ENCODE measurements at regions not wholly inside any gene's neighbourhood (a gene's known extent, or its start where the extent isn't known, plus 50 kb on each side); places are given as distances from the start of the nearest gene placed in this dataset.
A peak's percentile ranks its signal among the peaks of the same experiment; 100 is the strongest.

DNA sequence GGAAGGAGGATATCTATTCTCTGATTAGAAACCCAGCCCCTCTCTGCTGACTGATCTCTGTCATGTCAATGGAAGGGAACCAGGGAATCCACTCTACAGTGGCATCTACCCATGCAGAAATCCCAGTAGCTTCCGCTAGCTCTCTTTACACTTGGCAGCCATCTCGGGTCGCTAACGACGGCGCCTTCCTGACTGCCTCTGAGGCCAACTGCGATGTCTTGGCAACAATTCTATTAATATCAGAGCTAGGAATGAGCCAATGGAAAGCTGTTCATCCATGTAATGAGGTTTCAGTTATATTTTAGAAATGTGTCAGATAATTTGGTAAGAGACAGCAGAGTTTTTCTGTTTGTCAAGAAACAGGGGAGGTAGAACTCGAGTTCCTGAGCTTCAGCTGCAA lies 67.6 kb upstream of the ATP10B start:
- Histone ChIP-seq H3K27me3 (ENCODE audit: control insufficient read depth, insufficient read depth, low read length) (no peaks in the 10 kb centered on the region), H3K9me3 (ENCODE audit: control insufficient read depth in 2 of 2, low read length in 2 of 2) (no peaks in the 10 kb centered on the region), H3K4me3 (ENCODE audit: low read depth, low read length) (no peak overlapping the region), H3K27ac (ENCODE audit: insufficient read depth, low read length, poor library complexity, severe bottlenecking) (no peak overlapping the region), H3K4me1 (ENCODE audit: control insufficient read depth, insufficient read depth, low read length, poor library complexity, severe bottlenecking) (no peaks in the 10 kb centered on the region), H3K36me3 (ENCODE audit: control insufficient read depth, insufficient read depth, low read length) (no peaks in the 10 kb centered on the region)
- Mint-ChIP-seq H3K4me1 (no peaks in the 10 kb centered on the region), H3K36me3 (no peaks in the 10 kb centered on the region), H3K27me3 (no peaks in the 10 kb centered on the region), H3K27ac (peak overlapping the region in 1 of 3 donors; percentile 61), H3K9me3 (no peaks in the 10 kb centered on the region), H3K4me3 (no peak overlapping the region)
- no peak for DNase-seq
- no peak for ATAC-seq (ENCODE audit: low read depth in 2 of 2)

- no peaks in the 10 kb centered on the region for H3K27me3 ChIP-seq (ENCODE audit: control insufficient read depth, insufficient read depth, low read length)
- Mint-ChIP-seq H3K4me1 (no peaks in the 10 kb centered on the region), H3K27me3 (no peaks in the 10 kb centered on the region), H3K36me3 (no peaks in the 10 kb centered on the region), H3K4me3 (no peak overlapping the region), H3K27ac (no peak overlapping the region), H3K9me3 (peaks cover 0 to 1% (median 0%) of the 10 kb centered on the region in 7 donors)
- no peak for DNase-seq
- H3K36me3 ChIP-seq (ENCODE audit: control insufficient read depth, insufficient read depth, low read length) = no peaks in the 10 kb centered on the region
- no peaks in the 10 kb centered on the region for H3K9me3 ChIP-seq (ENCODE audit: control insufficient read depth in 2 of 2, low read length in 2 of 2)
- H3K27ac ChIP-seq (ENCODE audit: insufficient read depth, low read length, poor library complexity, severe bottlenecking) = no peak overlapping the region
- ATAC-seq (ENCODE audit: low read depth in 2 of 2) = no peak
- H3K4me3 ChIP-seq (ENCODE audit: low read depth, low read length) = no peak overlapping the region
- H3K4me1 ChIP-seq (ENCODE audit: control insufficient read depth, insufficient read depth, low read length, poor library complexity, severe bottlenecking) = no peaks in the 10 kb centered on the region
Measured at GRCh38 chr5:160918386-160918785, 66.4 kb upstream of the ATP10B start.

- no peaks in the 10 kb centered on the region for H3K4me1 Mint-ChIP-seq
- peaks cover 10% of the 10 kb centered on the region for H3K27me3 Mint-ChIP-seq
- H3K27ac ChIP-seq (ENCODE audit: insufficient read depth, low read length, poor library complexity, severe bottlenecking) = no peak overlapping the region
- H3K4me3 ChIP-seq (ENCODE audit: low read depth, low read length) = no peak overlapping the region
- H3K9me3 Mint-ChIP-seq = peaks cover 0 to 1% (median 0%) of the 10 kb centered on the region in 7 donors
- no peaks in the 10 kb centered on the region for H3K9me3 ChIP-seq (ENCODE audit: control insufficient read depth in 2 of 2, low read length in 2 of 2)
- H3K4me1 ChIP-seq (ENCODE audit: control insufficient read depth, insufficient read depth, low read length, poor library complexity, severe bottlenecking) = no peaks in the 10 kb centered on the region
- H3K4me3 Mint-ChIP-seq = no peak overlapping the region
- no peak overlapping the region for H3K27ac Mint-ChIP-seq
- peaks cover 6% of the 10 kb centered on the region for H3K27me3 ChIP-seq (ENCODE audit: control insufficient read depth, insufficient read depth, low read length)
- DNase-seq = no peak
- ATAC-seq (ENCODE audit: low read depth in 2 of 2) = no peak
- H3K36me3 Mint-ChIP-seq = no peaks in the 10 kb centered on the region
- no peaks in the 10 kb centered on the region for H3K36me3 ChIP-seq (ENCODE audit: control insufficient read depth, insufficient read depth, low read length)
Measured at GRCh38 chr5:160906090-160906489, 54.1 kb upstream of the ATP10B start.

DNA sequence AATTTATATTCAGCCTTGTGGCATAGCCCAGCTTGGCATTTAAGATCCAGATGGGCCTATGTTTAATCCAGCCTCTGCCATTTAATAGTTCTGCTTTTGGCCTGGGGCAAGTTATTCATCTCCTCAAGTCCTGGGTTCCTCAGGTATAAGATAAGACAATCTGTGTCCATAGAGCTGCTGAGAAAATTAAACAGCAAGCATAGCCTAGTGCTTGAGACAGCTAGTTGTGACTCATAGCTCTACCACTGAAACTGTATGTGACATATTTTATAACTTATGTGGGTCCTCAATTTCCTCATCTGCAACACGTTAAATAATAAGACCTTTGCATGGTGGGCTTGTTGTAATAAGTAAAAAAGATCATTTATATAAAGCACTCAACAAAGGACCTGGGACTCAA lies 53.3 kb upstream of the ATP10B start:
- H3K36me3 ChIP-seq (ENCODE audit: control insufficient read depth, insufficient read depth, low read length) = no peaks in the 10 kb centered on the region
- no peak overlapping the region for H3K27ac ChIP-seq (ENCODE audit: insufficient read depth, low read length, poor library complexity, severe bottlenecking)
- H3K9me3 ChIP-seq (ENCODE audit: control insufficient read depth in 2 of 2, low read length in 2 of 2) = no peaks in the 10 kb centered on the region
- Mint-ChIP-seq H3K4me3 (no peak overlapping the region), H3K27ac (no peak overlapping the region), H3K9me3 (peaks cover 0 to 2% (median 0%) of the 10 kb centered on the region in 7 donors), H3K27me3 (peaks cover 8% of the 10 kb centered on the region), H3K36me3 (no peaks in the 10 kb centered on the region), H3K4me1 (no peaks in the 10 kb centered on the region)
- ATAC-seq (ENCODE audit: low read depth in 2 of 2) = no peak
- H3K4me3 ChIP-seq (ENCODE audit: low read depth, low read length) = no peak overlapping the region
- H3K4me1 ChIP-seq (ENCODE audit: control insufficient read depth, insufficient read depth, low read length, poor library complexity, severe bottlenecking) = no peaks in the 10 kb centered on the region
- peaks cover 6% of the 10 kb centered on the region for H3K27me3 ChIP-seq (ENCODE audit: control insufficient read depth, insufficient read depth, low read length)
- DNase-seq = no peak

- Mint-ChIP-seq H3K4me3 (no peak overlapping the region), H3K27me3 (peaks cover 5% of the 10 kb centered on the region), H3K4me1 (no peaks in the 10 kb centered on the region), H3K9me3 (peaks cover 0 to 2% (median 0%) of the 10 kb centered on the region in 7 donors), H3K36me3 (no peaks in the 10 kb centered on the region), H3K27ac (no peak overlapping the region)
- no peaks in the 10 kb centered on the region for H3K4me1 ChIP-seq (ENCODE audit: control insufficient read depth, insufficient read depth, low read length, poor library complexity, severe bottlenecking)
- no peaks in the 10 kb centered on the region for H3K9me3 ChIP-seq (ENCODE audit: control insufficient read depth in 2 of 2, low read length in 2 of 2)
- H3K27ac ChIP-seq (ENCODE audit: insufficient read depth, low read length, poor library complexity, severe bottlenecking) = no peak overlapping the region
- peaks cover 9% of the 10 kb centered on the region for H3K27me3 ChIP-seq (ENCODE audit: control insufficient read depth, insufficient read depth, low read length)
- ATAC-seq (ENCODE audit: low read depth in 2 of 2) = no peak
- no peaks in the 10 kb centered on the region for H3K36me3 ChIP-seq (ENCODE audit: control insufficient read depth, insufficient read depth, low read length)
- DNase-seq = no peak
- no peak overlapping the region for H3K4me3 ChIP-seq (ENCODE audit: low read depth, low read length)
Measured at GRCh38 chr5:160904591-160904990, 52.6 kb upstream of the ATP10B start.

DNA sequence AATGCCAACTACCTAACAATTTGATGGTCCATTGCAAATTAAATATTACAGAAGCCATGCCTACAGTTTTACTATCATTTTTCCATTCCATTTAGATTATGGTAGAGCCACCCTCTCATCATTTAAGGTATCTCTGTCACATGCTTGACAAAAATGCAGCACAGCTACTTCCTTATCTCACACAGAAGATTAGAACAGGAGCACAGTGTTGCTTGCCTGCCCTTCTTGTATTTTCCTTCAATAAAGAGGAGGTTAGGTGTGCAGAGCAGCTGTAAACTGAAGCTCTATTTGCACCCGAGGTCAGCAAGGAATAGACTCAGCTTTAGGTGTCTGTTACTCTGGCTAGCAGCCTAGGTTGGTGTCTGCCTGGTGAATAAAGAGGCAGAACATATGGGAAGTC lies 51.5 kb upstream of the ATP10B start:
- no peaks in the 10 kb centered on the region for H3K4me1 Mint-ChIP-seq
- no peak overlapping the region for H3K27ac Mint-ChIP-seq
- peaks cover 0 to 2% (median 0%) of the 10 kb centered on the region in 7 donors for H3K9me3 Mint-ChIP-seq
- no peak for ATAC-seq (ENCODE audit: low read depth in 2 of 2)
- Histone ChIP-seq H3K4me3 (ENCODE audit: low read depth, low read length) (no peak overlapping the region), H3K4me1 (ENCODE audit: control insufficient read depth, insufficient read depth, low read length, poor library complexity, severe bottlenecking) (no peaks in the 10 kb centered on the region), H3K9me3 (ENCODE audit: control insufficient read depth in 2 of 2, low read length in 2 of 2) (no peaks in the 10 kb centered on the region), H3K36me3 (ENCODE audit: control insufficient read depth, insufficient read depth, low read length) (no peaks in the 10 kb centered on the region), H3K27ac (ENCODE audit: insufficient read depth, low read length, poor library complexity, severe bottlenecking) (no peak overlapping the region), H3K27me3 (ENCODE audit: control insufficient read depth, insufficient read depth, low read length) (peaks cover 7% of the 10 kb centered on the region)
- no peak overlapping the region for H3K4me3 Mint-ChIP-seq
- no peaks in the 10 kb centered on the region for H3K36me3 Mint-ChIP-seq
- peaks cover 5% of the 10 kb centered on the region for H3K27me3 Mint-ChIP-seq
- DNase-seq = no peak

- H3K4me1 Mint-ChIP-seq = no peaks in the 10 kb centered on the region
- peaks cover 0 to 2% (median 0%) of the 10 kb centered on the region in 7 donors for H3K9me3 Mint-ChIP-seq
- no peaks in the 10 kb centered on the region for H3K36me3 ChIP-seq (ENCODE audit: control insufficient read depth, insufficient read depth, low read length)
- H3K27ac ChIP-seq (ENCODE audit: insufficient read depth, low read length, poor library complexity, severe bottlenecking) = no peak overlapping the region
- no peak overlapping the region for H3K27ac Mint-ChIP-seq
- no peak for ATAC-seq (ENCODE audit: low read depth in 2 of 2)
- no peaks in the 10 kb centered on the region for H3K36me3 Mint-ChIP-seq
- H3K27me3 Mint-ChIP-seq = peaks cover 5% of the 10 kb centered on the region
- DNase-seq = no peak
- H3K4me1 ChIP-seq (ENCODE audit: control insufficient read depth, insufficient read depth, low read length, poor library complexity, severe bottlenecking) = no peaks in the 10 kb centered on the region
- H3K9me3 ChIP-seq (ENCODE audit: control insufficient read depth in 2 of 2, low read length in 2 of 2) = no peaks in the 10 kb centered on the region
- H3K4me3 Mint-ChIP-seq = no peak overlapping the region
- peaks cover 7% of the 10 kb centered on the region for H3K27me3 ChIP-seq (ENCODE audit: control insufficient read depth, insufficient read depth, low read length)
- no peak overlapping the region for H3K4me3 ChIP-seq (ENCODE audit: low read depth, low read length)
Measured at GRCh38 chr5:160903076-160903475, 51.1 kb upstream of the ATP10B start.
